BLaER1 (cell line): ENCODE measurements at regions not wholly inside any gene's neighbourhood (a gene's known extent, or its start where the extent isn't known, plus 50 kb on each side); places are given as distances from the start of the nearest gene placed in this dataset.
"Not testable (repeated sequence)": the region's sequence is repeated elsewhere in the genome, so short reads cannot be mapped to it uniquely, and the experiment has no call there.

Experiments used
- H3K27ac ChIP-seq: shearing (Covaris generic); formaldehyde crosslinking; 2 replicates; pipeline ENCODE4 v1.8.1; 2022
- H3K27me3 ChIP-seq: shearing (Covaris generic); formaldehyde crosslinking; 2 replicates; pipeline ENCODE4 v1.8.1; 2022
- H3K36me3 ChIP-seq: shearing (Covaris generic); formaldehyde crosslinking; 2 replicates; pipeline ENCODE4 v1.8.1; 2022
- H3K4me1 ChIP-seq: shearing (Covaris generic); formaldehyde crosslinking; 2 replicates; pipeline ENCODE4 v1.8.1; 2022
- H3K4me2 ChIP-seq: shearing (Covaris generic); formaldehyde crosslinking; 2 replicates; pipeline ENCODE4 v1.8.1; 2022
- H3K4me3 ChIP-seq: shearing (Covaris generic); formaldehyde crosslinking; 2 replicates; pipeline ENCODE4 v1.8.1; 2022
- H3K9ac ChIP-seq: shearing (Covaris generic); formaldehyde crosslinking; 2 replicates; pipeline ENCODE4 v1.8.1; 2022
- H3K9me3 ChIP-seq: shearing (Covaris generic); formaldehyde crosslinking; 2 replicates; pipeline ENCODE4 v1.8.1; 2022
- H4K20me1 ChIP-seq: shearing (Covaris generic); formaldehyde crosslinking; 2 replicates; pipeline ENCODE4 v1.8.1; 2022
- Cebpa-rat ChIP-seq: shearing (Covaris generic); IDR thresholded peaks from 2 replicates; pipeline ENCODE4 v1.8.1; 2022

DNA sequence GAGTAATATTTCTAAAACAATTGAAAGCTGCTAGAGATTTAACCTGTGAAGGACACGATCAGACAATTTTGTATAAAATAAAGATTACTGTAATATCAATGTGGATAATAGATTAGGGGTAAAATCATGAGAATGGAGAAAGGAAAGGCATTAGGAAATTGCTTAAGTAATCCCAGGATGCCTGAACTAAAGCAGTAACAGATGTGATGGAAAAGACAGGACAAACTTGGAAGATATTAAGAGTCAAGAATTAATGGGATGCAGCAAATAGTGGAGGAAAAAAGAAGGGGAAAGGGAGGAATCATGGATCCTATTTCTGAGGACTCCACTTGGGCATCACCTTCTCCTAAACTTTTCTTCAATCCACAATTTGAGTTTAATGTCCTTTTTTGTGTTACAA lies 437.1 kb upstream of the PMFBP1 start:
- Histone ChIP-seq H3K4me2 (no peak overlapping the region), H3K4me1 (0 out of 2 replicates have a peak, but pooled peaks cover 6% of the 10 kb centered on the region), H4K20me1 (no peaks in the 10 kb centered on the region), H3K9ac (no peak overlapping the region), H3K27ac (no peak overlapping the region), H3K4me3 (no peak overlapping the region), H3K27me3 (no peaks in the 10 kb centered on the region), H3K36me3 (no peaks in the 10 kb centered on the region), H3K9me3 (no peaks in the 10 kb centered on the region)
- TF ChIP-seq Cebpa-rat = no peak

GRCh38 chr16:72604375-72604774 lies 432.4 kb upstream of the PMFBP1 start:
- Histone ChIP-seq H3K4me3 (no peak overlapping the region), H3K9ac (no peak overlapping the region), H3K27ac (no peak overlapping the region), H3K4me1 (no peaks in the 10 kb centered on the region), H3K9me3 (0 out of 2 replicates have a peak, but pooled peaks cover 5% of the 10 kb centered on the region), H3K27me3 (no peaks in the 10 kb centered on the region), H3K4me2 (no peak overlapping the region), H4K20me1 (no peaks in the 10 kb centered on the region), H3K36me3 (no peaks in the 10 kb centered on the region)
- TF ChIP-seq Cebpa-rat = no peak

- no peaks in the 10 kb centered on the region for H3K4me1 ChIP-seq
- TF ChIP-seq Cebpa-rat = no peak
- no peak overlapping the region for H3K9ac ChIP-seq
- H3K27ac ChIP-seq = no peak overlapping the region
- H4K20me1 ChIP-seq = no peaks in the 10 kb centered on the region
- 0 out of 2 replicates have a peak, but pooled peaks cover 5% of the 10 kb centered on the region for H3K9me3 ChIP-seq
- no peaks in the 10 kb centered on the region for H3K36me3 ChIP-seq
- no peaks in the 10 kb centered on the region for H3K27me3 ChIP-seq
- H3K4me3 ChIP-seq = no peak overlapping the region
- H3K4me2 ChIP-seq = no peak overlapping the region
Measured at GRCh38 chr16:72602499-72602898, 430.5 kb upstream of the PMFBP1 start.

GRCh38 chr16:72598696-72599095 lies 426.7 kb upstream of the PMFBP1 start:
- Histone ChIP-seq H3K4me1 (no peaks in the 10 kb centered on the region), H3K4me3 (no peak overlapping the region), H3K36me3 (no peaks in the 10 kb centered on the region), H3K9me3 (0 out of 2 replicates have a peak, but pooled peaks cover 5% of the 10 kb centered on the region), H3K4me2 (no peak overlapping the region), H4K20me1 (no peaks in the 10 kb centered on the region), H3K27ac (no peak overlapping the region), H3K9ac (no peak overlapping the region), H3K27me3 (no peaks in the 10 kb centered on the region)
- TF ChIP-seq Cebpa-rat = no peak

- H3K27ac ChIP-seq = no peak overlapping the region
- no peak overlapping the region for H3K4me2 ChIP-seq
- no peaks in the 10 kb centered on the region for H3K4me1 ChIP-seq
- no peaks in the 10 kb centered on the region for H4K20me1 ChIP-seq
- H3K27me3 ChIP-seq = no peaks in the 10 kb centered on the region
- H3K9me3 ChIP-seq = 0 out of 2 replicates have a peak, but pooled peaks cover under 1% of the 10 kb centered on the region
- H3K4me3 ChIP-seq = no peak overlapping the region
- TF ChIP-seq Cebpa-rat = no peak
- no peak overlapping the region for H3K9ac ChIP-seq
- H3K36me3 ChIP-seq = no peaks in the 10 kb centered on the region
Measured at GRCh38 chr16:72597938-72598337, 426.0 kb upstream of the PMFBP1 start.

DNA sequence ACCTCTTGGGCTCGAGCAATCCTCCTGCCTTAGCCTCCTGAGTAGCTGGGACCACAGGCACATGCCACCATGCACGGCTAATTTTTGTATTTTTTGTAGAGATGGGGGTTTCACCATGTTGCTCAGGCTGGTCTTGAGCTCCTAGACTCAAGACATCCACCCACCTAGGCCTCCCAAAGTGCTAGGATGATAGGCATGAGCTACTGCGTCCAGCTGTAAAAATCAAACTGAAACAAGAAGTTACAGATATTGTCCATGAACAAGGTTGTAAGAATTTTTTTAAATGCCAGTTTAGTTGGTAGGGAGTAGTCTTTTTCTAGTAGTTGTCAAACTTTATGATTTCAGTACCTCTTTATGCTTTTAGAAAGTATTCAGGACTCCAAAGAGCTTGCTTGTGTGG lies 424.4 kb upstream of the PMFBP1 start:
- no peak overlapping the region for H3K4me3 ChIP-seq
- H3K4me2 ChIP-seq = no peak overlapping the region
- no peaks in the 10 kb centered on the region for H3K4me1 ChIP-seq
- no peak overlapping the region for H3K9ac ChIP-seq
- no peak for TF ChIP-seq Cebpa-rat
- H3K36me3 ChIP-seq = no peaks in the 10 kb centered on the region
- H3K9me3 ChIP-seq = no peaks in the 10 kb centered on the region
- no peak overlapping the region for H3K27ac ChIP-seq
- H4K20me1 ChIP-seq = no peaks in the 10 kb centered on the region
- H3K27me3 ChIP-seq = no peaks in the 10 kb centered on the region

DNA sequence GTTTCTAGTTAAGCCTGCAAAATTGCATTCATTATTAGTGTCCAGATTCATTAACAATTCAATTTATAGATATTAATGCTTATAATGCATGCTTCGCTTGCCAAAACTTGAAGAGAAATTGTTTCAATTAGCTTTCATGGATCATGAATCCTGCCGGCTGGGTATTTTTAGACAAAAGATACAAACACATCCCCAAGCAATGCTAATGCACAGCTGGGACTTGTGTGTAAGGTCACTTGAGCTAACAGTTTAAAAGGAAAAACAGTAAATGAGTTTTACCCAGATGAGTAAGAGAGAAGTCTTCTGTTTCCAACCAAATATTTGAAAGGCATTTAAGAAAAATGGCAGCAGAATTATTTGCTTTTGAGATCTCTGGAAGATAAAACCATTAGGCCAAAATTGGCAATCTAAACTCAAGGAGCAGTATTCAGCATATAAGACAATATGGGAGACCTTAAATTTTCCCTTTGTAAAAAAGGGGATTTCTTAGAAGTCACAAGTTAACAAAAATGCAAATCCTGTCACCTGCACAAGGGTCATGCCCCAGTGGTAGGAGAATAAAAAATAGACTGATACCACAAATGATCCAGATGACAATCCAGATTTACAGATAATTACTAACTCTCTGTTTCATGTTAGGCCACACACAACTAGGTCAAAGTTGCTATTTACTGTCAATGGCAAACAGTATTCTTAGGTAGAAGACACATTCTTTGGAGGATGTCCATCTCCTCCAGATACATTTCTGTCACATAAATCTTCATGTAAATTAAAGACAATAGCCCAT lies 418.4 kb upstream of the PMFBP1 start:
- Histone ChIP-seq H3K27ac (no peak overlapping the region), H3K9me3 (no peaks in the 10 kb centered on the region), H3K27me3 (no peaks in the 10 kb centered on the region), H3K36me3 (no peaks in the 10 kb centered on the region), H3K9ac (no peak overlapping the region), H4K20me1 (no peaks in the 10 kb centered on the region), H3K4me3 (no peak overlapping the region), H3K4me1 (no peaks in the 10 kb centered on the region), H3K4me2 (no peak overlapping the region)
- TF ChIP-seq Cebpa-rat = no peak

- Histone ChIP-seq H3K27ac (no peak overlapping the region), H3K9me3 (no peaks in the 10 kb centered on the region), H3K27me3 (no peaks in the 10 kb centered on the region), H3K36me3 (no peaks in the 10 kb centered on the region), H3K4me1 (no peaks in the 10 kb centered on the region), H3K4me2 (no peak overlapping the region), H3K4me3 (no peak overlapping the region), H4K20me1 (no peaks in the 10 kb centered on the region), H3K9ac (no peak overlapping the region)
- TF ChIP-seq Cebpa-rat = no peak
Measured at GRCh38 chr16:72588551-72588950, 416.6 kb upstream of the PMFBP1 start.

GRCh38 chr16:72578061-72578460 lies 406.1 kb upstream of the PMFBP1 start:
- not testable (repeated sequence) for H3K36me3 ChIP-seq, H4K20me1 ChIP-seq, H3K4me3 ChIP-seq, H3K27ac ChIP-seq, H3K9ac ChIP-seq, H3K27me3 ChIP-seq, H3K4me2 ChIP-seq
- Histone ChIP-seq H3K9me3 (peaks cover 12% of the 10 kb centered on the region), H3K4me1 (peaks cover 14% of the 10 kb centered on the region)

DNA sequence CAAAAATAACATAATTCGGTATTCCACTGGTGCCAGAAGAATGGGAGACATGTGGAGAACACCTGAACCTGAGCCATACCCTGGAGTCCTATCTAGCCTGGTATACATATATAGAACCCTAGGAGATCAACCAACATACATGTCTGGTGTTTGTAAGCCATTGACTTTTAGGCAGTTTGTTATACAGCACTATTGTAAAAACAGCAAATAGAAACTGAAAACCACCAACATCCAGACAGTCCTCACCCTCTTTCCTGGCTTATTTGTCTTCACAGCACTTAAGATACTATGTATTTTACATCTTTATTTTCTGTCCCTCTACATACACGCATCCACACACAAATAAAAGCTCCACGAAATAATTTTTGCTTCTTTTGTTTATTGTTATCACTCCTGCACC lies 404.2 kb upstream of the PMFBP1 start:
- TF ChIP-seq Cebpa-rat = no peak
- peaks cover 10% of the 10 kb centered on the region for H3K9me3 ChIP-seq
- no peaks in the 10 kb centered on the region for H3K27me3 ChIP-seq
- H3K36me3 ChIP-seq = no peaks in the 10 kb centered on the region
- H4K20me1 ChIP-seq = no peaks in the 10 kb centered on the region
- peaks cover 14% of the 10 kb centered on the region for H3K4me1 ChIP-seq
- H3K4me2 ChIP-seq = no peak overlapping the region
- H3K9ac ChIP-seq = no peak overlapping the region
- no peak overlapping the region for H3K4me3 ChIP-seq
- H3K27ac ChIP-seq = no peak overlapping the region
